ENCODE measurements at regions not wholly inside any gene's neighbourhood (a gene's known extent, or its start where the extent isn't known, plus 50 kb on each side); places are given as distances from the start of the nearest gene placed in this dataset.

DNA sequence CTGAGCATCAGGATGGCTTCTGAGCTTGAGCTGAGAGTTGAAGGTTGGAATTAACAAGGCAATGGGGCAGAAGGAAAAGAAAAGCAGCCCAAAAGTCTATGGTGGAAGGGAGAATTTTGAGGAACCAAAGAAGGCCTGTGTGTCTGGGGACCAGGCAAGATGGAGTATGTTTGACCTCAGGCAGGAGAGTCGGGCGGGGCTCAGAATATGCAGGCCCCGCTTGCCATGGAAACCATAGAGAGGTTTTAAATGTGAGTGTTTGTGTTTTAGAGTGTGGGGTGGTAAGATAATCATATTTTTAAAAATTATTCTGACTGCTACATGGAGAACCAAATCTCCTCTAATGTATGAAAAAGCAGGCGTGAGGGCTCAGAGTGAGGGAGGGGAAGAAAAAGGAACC lies 174.0 kb upstream of the PPP2R2B start:
- FAIRE-seq (no peak), DNase-seq (ENCODE audit: low read depth) (no peak)
- no peaks in the 10 kb centered on the region for H3K4me1 ChIP-seq (ENCODE audit: insufficient read depth, low read length)
- Mint-ChIP-seq H3K4me1 (ENCODE audit: low read depth, unreplicated experiment) (peaks cover 16% of the 10 kb centered on the region), H3K27me3 (ENCODE audit: low read depth, unreplicated experiment) (no peaks in the 10 kb centered on the region), H3K9me3 (ENCODE audit: unreplicated experiment) (no peaks in the 10 kb centered on the region), H3K4me3 (ENCODE audit: unreplicated experiment) (no peak overlapping the region), H3K36me3 (ENCODE audit: low read depth, unreplicated experiment) (no peaks in the 10 kb centered on the region), H3K27ac (ENCODE audit: unreplicated experiment) (no peak overlapping the region)
- H3K4me2 ChIP-seq (ENCODE audit: low read length) = no peak overlapping the region
- no peaks in the 10 kb centered on the region for H3K9me3 ChIP-seq (ENCODE audit: insufficient read depth, low read depth, low read length)
- H3K9ac ChIP-seq (ENCODE audit: low read length) = no peak overlapping the region
- H4K20me1 ChIP-seq (ENCODE audit: insufficient read depth, low read length) = no peaks in the 10 kb centered on the region
- H3K27ac ChIP-seq (ENCODE audit: low read depth, low read length) = no peak overlapping the region
- no peak for TF ChIP-seq CTCF (IDR thresholded peaks at IDR 0.05; ENCODE audit: insufficient read depth, low read depth, low read length)
- TF ChIP-seq EZH2 (IDR thresholded peaks at IDR 0.05; ENCODE audit: insufficient read depth, low read length) = no peak
- H3K36me3 ChIP-seq (ENCODE audit: insufficient read depth, low read length) = no peaks in the 10 kb centered on the region
- H3K79me2 ChIP-seq (ENCODE audit: insufficient read depth, low read length) = no peaks in the 10 kb centered on the region
- no peak overlapping the region for H2AFZ ChIP-seq (ENCODE audit: low read depth, low read length)
- peaks cover 3% of the 10 kb centered on the region for H3K27me3 ChIP-seq (ENCODE audit: insufficient read depth, low read length)
- no peak overlapping the region for H3K4me3 ChIP-seq (ENCODE audit: insufficient read depth, low read depth, low read length)

GRCh38 chr5:147055089-147055826 lies 176.7 kb upstream of the PPP2R2B start:
- H3K4me1 ChIP-seq (ENCODE audit: insufficient read depth, low read length) = no peaks in the 10 kb centered on the region
- Mint-ChIP-seq H3K27me3 (ENCODE audit: low read depth, unreplicated experiment) (peaks cover 2% of the 10 kb centered on the region), H3K36me3 (ENCODE audit: low read depth, unreplicated experiment) (no peaks in the 10 kb centered on the region), H3K9me3 (ENCODE audit: unreplicated experiment) (no peaks in the 10 kb centered on the region), H3K4me3 (ENCODE audit: unreplicated experiment) (no peak overlapping the region), H3K27ac (ENCODE audit: unreplicated experiment) (peak overlapping the region; percentile 43), H3K4me1 (ENCODE audit: low read depth, unreplicated experiment) (peaks cover 14% of the 10 kb centered on the region)
- FAIRE-seq (no peak), DNase-seq (ENCODE audit: low read depth) (no peak)
- TF ChIP-seq CTCF (IDR thresholded peaks at IDR 0.05; ENCODE audit: insufficient read depth, low read depth, low read length) (no peak), EZH2 (IDR thresholded peaks at IDR 0.05; ENCODE audit: insufficient read depth, low read length) (no peak)
- no peaks in the 10 kb centered on the region for H3K79me2 ChIP-seq (ENCODE audit: insufficient read depth, low read length)
- no peaks in the 10 kb centered on the region for H3K9me3 ChIP-seq (ENCODE audit: insufficient read depth, low read depth, low read length)
- no peak overlapping the region for H3K9ac ChIP-seq (ENCODE audit: low read length)
- no peaks in the 10 kb centered on the region for H3K27me3 ChIP-seq (ENCODE audit: insufficient read depth, low read length)
- H3K4me2 ChIP-seq (ENCODE audit: low read length) = no peak overlapping the region
- H3K4me3 ChIP-seq (ENCODE audit: insufficient read depth, low read depth, low read length) = no peak overlapping the region
- no peak overlapping the region for H2AFZ ChIP-seq (ENCODE audit: low read depth, low read length)
- no peak overlapping the region for H3K27ac ChIP-seq (ENCODE audit: low read depth, low read length)
- no peaks in the 10 kb centered on the region for H3K36me3 ChIP-seq (ENCODE audit: insufficient read depth, low read length)
- H4K20me1 ChIP-seq (ENCODE audit: insufficient read depth, low read length) = no peaks in the 10 kb centered on the region

GRCh38 chr5:147055850-147056566 lies 177.5 kb upstream of the PPP2R2B start:
- peaks cover 15% of the 10 kb centered on the region for H3K4me1 Mint-ChIP-seq (ENCODE audit: low read depth, unreplicated experiment)
- no peak for FAIRE-seq
- no peaks in the 10 kb centered on the region for H3K4me1 ChIP-seq (ENCODE audit: insufficient read depth, low read length)
- peaks cover 2% of the 10 kb centered on the region for H3K27me3 Mint-ChIP-seq (ENCODE audit: low read depth, unreplicated experiment)
- H3K9me3 ChIP-seq (ENCODE audit: insufficient read depth, low read depth, low read length) = no peaks in the 10 kb centered on the region
- H4K20me1 ChIP-seq (ENCODE audit: insufficient read depth, low read length) = no peaks in the 10 kb centered on the region
- H3K9me3 Mint-ChIP-seq (ENCODE audit: unreplicated experiment) = no peaks in the 10 kb centered on the region
- H3K27me3 ChIP-seq (ENCODE audit: insufficient read depth, low read length) = no peaks in the 10 kb centered on the region
- H3K9ac ChIP-seq (ENCODE audit: low read length) = no peak overlapping the region
- peak overlapping the region; percentile 46 for H3K4me2 ChIP-seq (ENCODE audit: low read length)
- H3K27ac ChIP-seq (ENCODE audit: low read depth, low read length) = no peak overlapping the region
- no peak for TF ChIP-seq CTCF (IDR thresholded peaks at IDR 0.05; ENCODE audit: insufficient read depth, low read depth, low read length)
- no peaks in the 10 kb centered on the region for H3K79me2 ChIP-seq (ENCODE audit: insufficient read depth, low read length)
- no peaks in the 10 kb centered on the region for H3K36me3 Mint-ChIP-seq (ENCODE audit: low read depth, unreplicated experiment)
- no peak overlapping the region for H3K27ac Mint-ChIP-seq (ENCODE audit: unreplicated experiment)
- H2AFZ ChIP-seq (ENCODE audit: low read depth, low read length) = peak overlapping the region; percentile 26
- no peaks in the 10 kb centered on the region for H3K36me3 ChIP-seq (ENCODE audit: insufficient read depth, low read length)
- H3K4me3 Mint-ChIP-seq (ENCODE audit: unreplicated experiment) = no peak overlapping the region
- no peak overlapping the region for H3K4me3 ChIP-seq (ENCODE audit: insufficient read depth, low read depth, low read length)
- peak; percentile 7 for DNase-seq (ENCODE audit: low read depth)

Data from astrocyte (in vitro differentiated cells and primary cell).